ENCODE measurements at regions not wholly inside any gene's neighbourhood (a gene's known extent, or its start where the extent isn't known, plus 50 kb on each side); places are given as distances from the start of the nearest gene placed in this dataset.
"Not testable (repeated sequence)": the region's sequence is repeated elsewhere in the genome, so short reads cannot be mapped to it uniquely, and the experiment has no call there.

GRCh38 chr2:13414897-13415296, 698.2 kb downstream of the TRIB2 start:
- DNase-seq (ENCODE audit: low read depth), result no peak

- no peak for DNase-seq (ENCODE audit: low read depth)
These were observed 717.2 kb downstream of the TRIB2 start for GRCh38 chr2:13433954-13434353.

DNA sequence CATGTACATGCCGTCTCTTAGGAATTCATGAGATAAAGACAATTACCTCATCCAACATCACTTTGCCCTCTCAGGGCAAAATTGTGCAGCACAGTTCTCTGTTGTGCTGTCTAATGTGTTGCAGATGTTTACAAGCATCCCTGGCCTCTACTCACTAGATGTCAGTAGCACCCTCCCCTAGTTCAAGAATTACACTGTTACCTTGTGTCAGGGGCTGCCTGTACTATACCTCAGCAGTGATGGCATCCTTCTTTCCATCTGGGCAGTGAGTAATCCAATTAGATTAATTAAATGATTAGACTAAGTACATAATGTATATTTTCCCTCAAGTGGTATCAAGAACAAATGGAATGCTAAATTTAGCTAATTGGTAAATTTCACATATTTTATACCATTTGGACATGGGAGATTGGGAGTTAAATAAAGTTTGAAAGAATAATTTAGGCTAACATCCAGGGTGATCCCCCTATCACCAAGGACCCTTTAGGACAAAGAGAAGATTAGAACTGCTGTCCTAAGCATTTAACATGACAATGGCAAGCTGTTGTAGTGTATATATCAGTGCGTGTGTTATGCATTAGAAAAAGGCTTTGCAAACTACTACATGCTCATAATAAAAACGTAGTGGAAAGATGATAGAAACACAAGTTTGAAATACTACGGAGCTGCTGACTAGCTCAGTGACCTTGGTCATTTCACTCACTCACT, 727.0 kb downstream of the TRIB2 start:
- not testable (repeated sequence) for DNase-seq (ENCODE audit: low read depth)

- DNase-seq (ENCODE audit: low read depth), result no peak
These were observed 745.7 kb downstream of the TRIB2 start for GRCh38 chr2:13462464-13462863.

- DNase-seq (ENCODE audit: low read depth), result no peak
These were observed 749.3 kb downstream of the TRIB2 start for GRCh38 chr2:13466076-13466475.

DNA sequence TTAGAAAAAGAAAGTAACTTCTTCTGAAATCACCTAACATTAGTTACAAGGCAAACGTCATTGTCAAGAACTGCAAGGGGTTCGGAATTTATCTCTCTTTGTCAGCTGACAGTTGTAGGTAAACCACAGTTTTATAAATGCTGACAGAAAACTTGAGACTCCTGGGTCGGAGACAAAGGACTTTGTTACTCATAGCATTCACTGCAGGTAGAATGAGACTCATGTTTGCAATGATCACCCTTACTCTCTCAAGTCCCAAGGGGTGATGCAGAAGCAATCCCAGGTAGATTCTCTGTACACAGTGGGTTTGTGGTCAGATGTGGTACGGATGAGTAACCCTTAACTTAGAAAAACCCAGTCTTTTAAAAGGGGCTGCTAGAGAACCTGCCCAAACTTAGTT, 757.8 kb downstream of the TRIB2 start:
- no peak for DNase-seq (ENCODE audit: low read depth)

DNA sequence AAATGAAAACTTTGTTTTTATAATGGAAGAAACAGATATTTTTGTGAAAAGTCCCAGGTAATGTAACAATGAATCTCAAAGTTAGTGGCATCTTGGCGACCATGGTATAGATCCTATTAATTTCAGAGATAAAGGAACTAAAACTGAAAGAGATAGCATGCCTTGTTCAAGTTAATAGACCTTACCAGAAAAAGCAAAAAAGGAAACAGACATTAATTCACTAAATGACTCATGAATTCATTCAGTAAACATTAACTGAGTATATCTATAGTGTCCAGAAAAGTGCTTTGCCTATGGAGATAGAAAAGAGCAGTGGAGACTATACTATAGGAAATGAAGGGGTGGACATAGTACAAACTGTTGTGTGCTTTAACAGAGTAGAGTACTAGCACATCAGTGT, 763.3 kb downstream of the TRIB2 start:
- DNase-seq (ENCODE audit: low read depth), result no peak

GRCh38 chr2:13481201-13481600, 764.5 kb downstream of the TRIB2 start:
- DNase-seq (ENCODE audit: low read depth), result no peak

GRCh38 chr2:13485256-13485655, 768.5 kb downstream of the TRIB2 start:
- DNase-seq (ENCODE audit: low read depth), result no peak

- DNase-seq (ENCODE audit: low read depth), result no peak
These were observed 772.2 kb downstream of the TRIB2 start for GRCh38 chr2:13488965-13489364.

DNA sequence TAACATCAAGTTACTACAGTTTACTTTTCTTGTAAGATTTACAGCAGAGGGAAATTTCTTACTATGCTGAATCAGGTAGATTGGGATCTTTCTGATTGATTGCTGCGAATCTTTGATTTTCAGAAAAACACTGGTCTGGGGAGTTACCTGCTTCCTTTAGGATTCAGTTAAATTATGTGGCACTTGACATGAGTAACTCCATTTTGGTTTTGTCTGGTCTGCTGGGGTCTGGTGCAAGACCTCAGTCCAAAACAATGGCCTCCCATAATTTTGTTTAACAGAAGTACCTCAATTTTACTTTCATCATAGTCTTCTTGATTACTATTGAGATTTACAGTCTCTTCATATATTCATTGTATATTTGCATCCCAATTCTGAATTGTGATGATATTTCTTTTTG, 775.5 kb downstream of the TRIB2 start:
- DNase-seq (ENCODE audit: low read depth), result no peak

DNA sequence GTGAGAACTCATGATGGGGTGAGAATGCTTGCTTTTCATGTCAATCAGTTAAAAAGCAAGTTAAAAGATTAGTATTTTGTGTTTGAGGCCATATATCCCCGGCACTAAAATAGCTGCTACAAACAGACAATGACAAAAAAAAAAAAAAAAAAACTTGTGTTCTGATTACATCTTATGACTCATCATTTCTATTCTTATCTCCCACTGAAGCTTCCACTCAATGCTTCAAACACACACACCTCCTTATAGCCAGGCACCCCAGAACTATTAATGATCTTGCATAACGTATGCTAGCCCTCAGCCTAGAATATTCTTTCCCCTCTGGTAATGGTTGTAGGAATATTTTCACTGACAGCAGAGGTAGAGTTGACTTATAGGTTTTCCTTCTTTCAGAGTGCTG, 778.3 kb downstream of the TRIB2 start:
- no peak for DNase-seq (ENCODE audit: low read depth)

DNA sequence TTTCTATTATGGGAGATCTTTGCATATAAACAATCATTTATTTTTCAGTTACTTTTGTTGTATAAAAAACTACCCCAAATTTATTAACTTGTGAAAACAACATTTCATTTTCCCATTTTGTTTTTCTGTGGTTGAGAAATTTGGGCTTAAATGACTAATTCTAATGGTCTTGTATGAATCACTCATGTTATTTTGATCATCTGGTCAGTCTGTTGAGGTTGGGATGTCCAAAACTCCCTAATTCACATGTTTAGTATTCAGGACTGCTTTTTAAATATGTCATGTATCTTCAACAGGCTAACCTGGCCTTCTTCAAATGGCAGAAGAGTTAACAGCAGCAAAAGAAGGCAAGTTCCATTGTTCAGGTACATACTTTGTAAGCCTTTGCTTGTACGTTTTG, 788.1 kb downstream of the TRIB2 start:
- no peak for DNase-seq (ENCODE audit: low read depth)

GRCh38 chr2:13508671-13509070, 791.9 kb downstream of the TRIB2 start:
- no peak for DNase-seq (ENCODE audit: low read depth)

DNA sequence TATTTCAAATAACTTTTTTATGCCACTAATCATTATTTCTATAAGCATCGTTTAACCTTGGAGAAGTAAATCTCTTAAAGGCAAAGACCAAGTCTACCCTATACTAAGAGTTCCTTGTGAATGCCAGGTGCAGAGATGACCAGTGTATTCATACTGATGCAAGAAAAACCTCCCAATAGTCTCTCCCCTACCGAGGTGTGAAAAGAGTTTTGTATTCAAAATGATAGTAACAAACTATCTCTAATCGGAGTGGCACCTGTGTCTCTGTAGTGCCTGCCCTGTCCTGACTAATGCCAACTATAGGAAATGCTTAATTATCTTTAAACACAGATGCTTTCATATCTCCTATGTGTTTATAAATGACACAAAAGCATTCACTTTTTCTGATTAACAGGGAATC, 798.5 kb downstream of the TRIB2 start:
- DNase-seq (ENCODE audit: low read depth), result no peak

DNA sequence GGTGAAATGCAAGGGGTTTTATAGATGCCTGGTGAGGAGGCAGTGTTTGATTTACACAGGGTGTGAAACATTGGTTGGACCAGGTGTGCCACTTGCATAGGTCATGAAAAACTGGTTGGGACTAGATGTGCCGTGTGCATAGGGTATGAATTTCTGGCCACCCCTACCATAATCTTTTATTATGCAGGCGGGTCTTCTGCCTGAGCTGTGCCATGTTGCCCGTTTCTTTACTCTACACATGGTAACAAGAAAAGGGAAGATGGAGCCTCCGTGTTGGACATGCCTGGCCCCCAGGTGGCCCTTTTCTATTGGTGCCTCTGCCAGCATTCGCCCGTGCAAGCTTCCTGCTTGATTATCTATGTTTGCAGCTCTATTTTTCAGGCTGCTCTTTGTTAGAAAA, 805.4 kb downstream of the TRIB2 start:
- DNase-seq (ENCODE audit: low read depth), result no peak

GRCh38 chr2:13522917-13523821, 806.4 kb downstream of the TRIB2 start:
- no peak for DNase-seq (ENCODE audit: low read depth)

DNA sequence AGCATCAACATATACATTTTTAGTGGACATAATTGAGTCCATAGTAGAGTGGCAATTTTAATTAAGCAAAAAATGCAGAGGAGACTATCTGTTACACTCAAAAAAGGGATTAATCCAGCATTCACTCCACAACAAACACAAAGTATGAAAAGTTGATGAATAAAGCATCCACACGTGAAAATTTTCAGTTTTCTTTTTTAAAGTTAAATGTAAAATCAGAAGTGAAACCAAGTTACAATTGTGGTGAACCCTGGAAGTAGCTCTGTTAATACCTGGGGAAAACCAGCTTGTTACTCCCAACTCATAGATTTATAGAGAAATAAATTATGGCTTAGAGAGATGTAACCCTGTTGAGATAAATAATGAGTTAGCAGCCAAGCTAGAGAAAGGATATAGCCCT, 807.8 kb downstream of the TRIB2 start:
- no peak for DNase-seq (ENCODE audit: low read depth)

DNA sequence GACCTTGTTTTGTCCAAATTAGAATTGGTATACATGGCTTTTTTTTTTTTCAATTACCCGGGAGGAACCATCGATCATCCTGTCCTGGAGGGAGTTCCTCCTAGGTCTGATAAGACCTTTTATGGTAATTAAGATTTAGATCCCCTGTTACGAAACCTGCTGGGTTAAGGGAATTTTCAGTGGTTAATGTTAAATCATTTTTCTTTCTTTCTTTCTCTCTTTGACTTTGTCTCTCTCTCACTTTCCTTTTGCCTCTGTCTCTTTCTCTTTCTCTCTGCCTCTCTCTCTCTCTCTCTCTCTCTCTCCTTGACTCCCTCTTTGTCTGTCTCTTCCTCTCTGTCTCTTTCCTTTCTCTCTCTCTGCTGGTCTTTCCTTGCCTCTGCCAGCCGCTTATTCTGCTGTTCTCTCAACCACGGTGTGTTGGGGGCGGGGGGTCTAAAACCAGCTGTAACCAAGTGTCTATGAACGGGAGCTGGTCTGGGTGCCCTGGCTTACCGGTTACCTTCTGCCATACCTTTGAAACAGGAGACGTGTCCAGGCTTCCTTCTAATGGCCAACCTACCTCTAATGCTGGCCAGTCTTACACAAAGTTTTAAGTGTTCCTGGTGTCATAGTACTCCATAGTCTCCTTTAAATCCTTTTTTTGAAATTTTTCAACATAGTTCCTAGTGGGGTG, 815.1 kb downstream of the TRIB2 start:
- DNase-seq (ENCODE audit: low read depth), result not testable (repeated sequence)

DNA sequence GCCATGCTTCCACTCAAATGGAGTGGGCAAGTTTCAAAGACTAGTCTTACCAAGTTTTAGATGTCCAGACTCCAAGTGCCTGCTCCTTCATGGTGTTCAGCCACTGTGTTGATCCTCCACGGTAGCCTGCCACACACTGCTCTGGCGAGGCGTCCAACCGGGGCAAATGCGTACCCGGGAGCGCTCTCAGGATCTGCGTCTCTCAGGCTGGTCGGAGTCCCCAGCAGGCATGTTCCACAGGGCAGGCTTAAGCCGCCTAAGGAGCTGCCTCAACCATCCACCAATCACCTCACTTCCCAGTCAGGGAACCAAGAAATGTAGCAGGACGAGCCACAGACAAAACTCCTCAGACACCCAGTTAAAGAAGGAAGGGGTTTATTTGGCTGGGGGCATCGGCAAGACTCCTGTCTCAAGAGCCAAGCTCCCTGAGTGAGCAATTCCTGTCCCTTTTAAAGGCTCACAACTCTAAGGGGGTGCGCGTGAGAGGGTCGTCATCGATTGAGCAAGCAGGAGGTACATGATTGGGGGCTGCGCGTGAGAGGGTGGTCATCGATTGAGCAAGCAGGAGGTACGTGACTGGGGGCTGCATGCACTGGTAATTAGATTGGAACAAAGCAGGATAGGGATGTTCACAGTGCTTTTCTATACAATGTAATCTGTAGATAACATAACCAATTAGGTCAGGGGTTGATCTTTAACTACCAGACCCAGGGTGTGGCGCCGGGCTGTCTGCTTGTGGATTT, 816.2 kb downstream of the TRIB2 start:
- DNase-seq (ENCODE audit: low read depth), result not testable (repeated sequence)

GRCh38 chr2:13533524-13533922, 816.8 kb downstream of the TRIB2 start:
- no peak for DNase-seq (ENCODE audit: low read depth)

DNA sequence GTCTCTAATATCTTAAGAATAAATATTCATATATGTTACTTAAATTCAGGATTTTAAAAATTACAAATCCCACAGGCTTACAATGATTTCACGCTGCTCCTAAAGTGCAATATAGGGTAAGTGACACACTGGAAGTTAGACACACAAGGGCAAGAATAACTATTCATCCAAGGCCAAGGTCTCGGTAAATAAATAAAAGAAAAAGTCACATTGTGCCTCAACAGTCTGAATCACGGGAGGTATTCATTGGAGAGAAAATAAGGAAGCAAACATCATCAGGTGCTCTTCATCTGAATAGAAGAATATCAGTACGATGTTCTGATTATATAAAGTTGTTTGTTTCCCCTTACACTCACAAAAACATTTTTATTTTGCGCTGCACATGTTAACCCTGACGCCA, 820.2 kb downstream of the TRIB2 start:
- DNase-seq (ENCODE audit: low read depth), result no peak
